SK-N-SH treated with all-trans-retinoic acid at 6 μM for 48 hours (cell line): ENCODE measurements at regions not wholly inside any gene's neighbourhood (a gene's known extent, or its start where the extent isn't known, plus 50 kb on each side); places are given as distances from the start of the nearest gene placed in this dataset.

Experiments used
- ATAC-seq: fragments of 200-7000 bp; cut with Tn5 transposase; 3 replicates; pipeline ENCODE4 v1.9.1; 2020; ENCODE audit warnings: mild to moderate bottlenecking, moderate library complexity
- ARNTL ChIP-seq: fragments of 450-650 bp; formaldehyde crosslinking; IDR thresholded peaks from 2 replicates; pipeline ENCODE4 v1.5.0; 2020; ENCODE audit warnings: low read depth, mild to moderate bottlenecking, moderate library complexity, borderline replicate concordance
- BACH2 ChIP-seq: fragments of 250-450 bp; sonication (Bioruptor Pico); IDR thresholded peaks from 2 replicates; pipeline ENCODE4 v1.9.0; 2021; ENCODE audit warnings: mild to moderate bottlenecking, borderline replicate concordance
- CREB5 ChIP-seq: fragments of 250-450 bp; sonication (Bioruptor Pico); IDR thresholded peaks from 2 replicates; pipeline ENCODE4 v1.5.1; 2020; ENCODE audit warnings: low read depth, mild to moderate bottlenecking, moderate library complexity
- ESRRG ChIP-seq: fragments of 250-450 bp; sonication (Bioruptor Pico); IDR thresholded peaks from 2 replicates; pipeline ENCODE4 v1.6.1; 2021; ENCODE audit warnings: mild to moderate bottlenecking
- GLIS3 ChIP-seq: fragments of 250-450 bp; sonication (Bioruptor Pico); IDR thresholded peaks from 2 replicates; pipeline ENCODE4 v1.5.0; 2020; ENCODE audit warnings: mild to moderate bottlenecking, moderate library complexity
- ISL1 ChIP-seq: fragments of 250-450 bp; sonication (Bioruptor Pico); IDR thresholded peaks from 2 replicates; pipeline ENCODE4 v2.1.2; 2022; ENCODE audit warnings: mild to moderate bottlenecking, moderate library complexity
- PATZ1 ChIP-seq: fragments of 250-450 bp; sonication (Bioruptor Pico); IDR thresholded peaks from 2 replicates; pipeline ENCODE4 v1.8.0; 2020; ENCODE audit warnings: mild to moderate bottlenecking, moderate library complexity, borderline replicate concordance
- POU6F1 ChIP-seq: fragments of 250-450 bp; sonication (Bioruptor Pico); IDR thresholded peaks from 2 replicates; pipeline ENCODE4 v1.8.0; 2021; ENCODE audit warnings: low read depth, mild to moderate bottlenecking, moderate library complexity, borderline replicate concordance
- PPARA ChIP-seq: fragments of 250-450 bp; sonication (Bioruptor Pico); IDR thresholded peaks from 2 replicates; pipeline ENCODE4 v1.5.0; 2020; ENCODE audit warnings: mild to moderate bottlenecking, borderline replicate concordance
- RARB ChIP-seq: fragments of 250-450 bp; sonication (Bioruptor Pico); IDR thresholded peaks from 2 replicates; pipeline ENCODE4 v1.8.0; 2021; ENCODE audit warnings: mild to moderate bottlenecking, moderate library complexity
- SNAI2 ChIP-seq: fragments of 250-450 bp; sonication (Bioruptor Pico); IDR thresholded peaks from 2 replicates; pipeline ENCODE4 v1.5.0; 2020; ENCODE audit warnings: mild to moderate bottlenecking, moderate library complexity
- TCF4 ChIP-seq: fragments of 250-450 bp; sonication (Bioruptor Pico); IDR thresholded peaks from 2 replicates; pipeline ENCODE4 v1.8.0; 2021; ENCODE audit warnings: mild to moderate bottlenecking, moderate library complexity, borderline replicate concordance
- TOX ChIP-seq: fragments of 250-450 bp; sonication (Bioruptor Pico); IDR thresholded peaks from 2 replicates; pipeline ENCODE4 v1.8.0; 2021; ENCODE audit warnings: mild to moderate bottlenecking, moderate library complexity, borderline replicate concordance
- ZC3H10 ChIP-seq: fragments of 250-450 bp; sonication (Bioruptor Pico); IDR thresholded peaks from 2 replicates; pipeline ENCODE4 v1.5.1; 2021; ENCODE audit warnings: mild to moderate bottlenecking, moderate library complexity
- ZFP3 ChIP-seq: fragments of 250-450 bp; sonication (Bioruptor Pico); IDR thresholded peaks from 2 replicates; pipeline ENCODE4 v1.5.0; 2020; ENCODE audit warnings: mild to moderate bottlenecking, moderate library complexity
- ZFP30 ChIP-seq: fragments of 450-650 bp; formaldehyde crosslinking; IDR thresholded peaks from 2 replicates; pipeline ENCODE4 v1.5.0; 2022; ENCODE audit warnings: mild to moderate bottlenecking, moderate library complexity
- ZNF565 ChIP-seq: fragments of 450-650 bp; formaldehyde crosslinking; conservative IDR thresholded peaks from 2 replicates; pipeline ENCODE4 v1.5.0; 2020; ENCODE audit warnings: low read depth, mild to moderate bottlenecking, moderate library complexity
- ZNF70 ChIP-seq: fragments of 450-650 bp; formaldehyde crosslinking; IDR thresholded peaks from 2 replicates; pipeline ENCODE4 v1.5.0; 2020; ENCODE audit warnings: mild to moderate bottlenecking, moderate library complexity
- TF ChIP-seq, protein P1 (sequence below): fragments of 250-450 bp; sonication (Bioruptor Pico); IDR thresholded peaks from 2 replicates; pipeline ENCODE4 v1.5.0; 2020; ENCODE audit warnings: mild to moderate bottlenecking, moderate library complexity
- TF ChIP-seq, protein P2 (sequence below): fragments of 250-450 bp; sonication (Bioruptor Pico); IDR thresholded peaks from 2 replicates; pipeline ENCODE4 v1.5.1; 2021; ENCODE audit warnings: mild to moderate bottlenecking, moderate library complexity

DNA sequence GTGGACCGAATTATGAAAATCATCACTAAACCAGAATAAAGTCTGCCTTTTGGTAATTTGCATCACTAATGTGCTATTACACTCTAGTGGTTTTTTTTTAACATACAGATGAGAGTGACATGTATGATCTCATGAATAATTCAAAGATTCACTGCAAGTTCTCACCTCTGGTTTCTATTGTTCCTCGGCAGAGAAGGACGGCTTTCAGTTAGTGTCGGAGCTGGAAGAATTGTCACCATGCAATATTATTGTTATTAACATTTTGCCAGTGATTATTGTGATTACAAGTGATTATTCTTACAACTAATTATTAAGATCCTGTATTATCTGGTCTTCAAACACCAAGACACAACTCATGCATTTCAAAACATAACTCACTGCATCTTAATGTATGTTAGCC lies 366.6 kb upstream of the RPS23 start:
- ATAC-seq: no peak
- TF ChIP-seq, protein P1, sequence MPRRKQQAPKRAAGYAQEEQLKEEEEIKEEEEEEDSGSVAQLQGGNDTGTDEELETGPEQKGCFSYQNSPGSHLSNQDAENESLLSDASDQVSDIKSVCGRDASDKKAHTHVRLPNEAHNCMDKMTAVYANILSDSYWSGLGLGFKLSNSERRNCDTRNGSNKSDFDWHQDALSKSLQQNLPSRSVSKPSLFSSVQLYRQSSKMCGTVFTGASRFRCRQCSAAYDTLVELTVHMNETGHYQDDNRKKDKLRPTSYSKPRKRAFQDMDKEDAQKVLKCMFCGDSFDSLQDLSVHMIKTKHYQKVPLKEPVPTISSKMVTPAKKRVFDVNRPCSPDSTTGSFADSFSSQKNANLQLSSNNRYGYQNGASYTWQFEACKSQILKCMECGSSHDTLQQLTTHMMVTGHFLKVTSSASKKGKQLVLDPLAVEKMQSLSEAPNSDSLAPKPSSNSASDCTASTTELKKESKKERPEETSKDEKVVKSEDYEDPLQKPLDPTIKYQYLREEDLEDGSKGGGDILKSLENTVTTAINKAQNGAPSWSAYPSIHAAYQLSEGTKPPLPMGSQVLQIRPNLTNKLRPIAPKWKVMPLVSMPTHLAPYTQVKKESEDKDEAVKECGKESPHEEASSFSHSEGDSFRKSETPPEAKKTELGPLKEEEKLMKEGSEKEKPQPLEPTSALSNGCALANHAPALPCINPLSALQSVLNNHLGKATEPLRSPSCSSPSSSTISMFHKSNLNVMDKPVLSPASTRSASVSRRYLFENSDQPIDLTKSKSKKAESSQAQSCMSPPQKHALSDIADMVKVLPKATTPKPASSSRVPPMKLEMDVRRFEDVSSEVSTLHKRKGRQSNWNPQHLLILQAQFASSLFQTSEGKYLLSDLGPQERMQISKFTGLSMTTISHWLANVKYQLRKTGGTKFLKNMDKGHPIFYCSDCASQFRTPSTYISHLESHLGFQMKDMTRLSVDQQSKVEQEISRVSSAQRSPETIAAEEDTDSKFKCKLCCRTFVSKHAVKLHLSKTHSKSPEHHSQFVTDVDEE (CRISPR knock-in tag): no peak
- TF ChIP-seq TCF4 (no peak), SNAI2 (CRISPR knock-in tag) (no peak), PATZ1 (CRISPR knock-in tag) (no peak), ARNTL (CRISPR knock-in tag) (no peak), PPARA (CRISPR knock-in tag) (no peak), ZNF70 (CRISPR knock-in tag) (no peak), GLIS3 (no peak), ESRRG (CRISPR knock-in tag) (no peak), ZC3H10 (CRISPR knock-in tag) (no peak), ZNF565 (CRISPR knock-in tag) (no peak), RARB (no peak), POU6F1 (CRISPR knock-in tag) (no peak), ISL1 (CRISPR knock-in tag) (no peak), CREB5 (no peak), ZFP3 (CRISPR knock-in tag) (no peak), ZFP30 (CRISPR knock-in tag) (no peak), BACH2 (CRISPR knock-in tag) (no peak), TOX (no peak)
- TF ChIP-seq, protein P2, sequence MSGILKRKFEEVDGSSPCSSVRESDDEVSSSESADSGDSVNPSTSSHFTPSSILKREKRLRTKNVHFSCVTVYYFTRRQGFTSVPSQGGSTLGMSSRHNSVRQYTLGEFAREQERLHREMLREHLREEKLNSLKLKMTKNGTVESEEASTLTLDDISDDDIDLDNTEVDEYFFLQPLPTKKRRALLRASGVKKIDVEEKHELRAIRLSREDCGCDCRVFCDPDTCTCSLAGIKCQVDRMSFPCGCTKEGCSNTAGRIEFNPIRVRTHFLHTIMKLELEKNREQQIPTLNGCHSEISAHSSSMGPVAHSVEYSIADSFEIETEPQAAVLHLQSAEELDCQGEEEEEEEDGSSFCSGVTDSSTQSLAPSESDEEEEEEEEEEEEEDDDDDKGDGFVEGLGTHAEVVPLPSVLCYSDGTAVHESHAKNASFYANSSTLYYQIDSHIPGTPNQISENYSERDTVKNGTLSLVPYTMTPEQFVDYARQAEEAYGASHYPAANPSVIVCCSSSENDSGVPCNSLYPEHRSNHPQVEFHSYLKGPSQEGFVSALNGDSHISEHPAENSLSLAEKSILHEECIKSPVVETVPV (CRISPR knock-in tag): no peak

GRCh38 chr5:82644229-82644628 lies 366.1 kb upstream of the RPS23 start:
- TF ChIP-seq ARNTL (CRISPR knock-in tag) (no peak), POU6F1 (CRISPR knock-in tag) (no peak), RARB (no peak), TCF4 (no peak), ZC3H10 (CRISPR knock-in tag) (no peak), PATZ1 (CRISPR knock-in tag) (no peak)
- no peak for ATAC-seq
